CMK (cell line): ENCODE measurements at regions not wholly inside any gene's neighbourhood (a gene's known extent, or its start where the extent isn't known, plus 50 kb on each side); places are given as distances from the start of the nearest gene placed in this dataset.
"Not testable (repeated sequence)": the region's sequence is repeated elsewhere in the genome, so short reads cannot be mapped to it uniquely, and the experiment has no call there.

Experiments
- DNase-seq: peaks from one replicate; pipeline ENCODE4 v3.0.0-alpha.2; 2010; ENCODE audit warnings: low read depth

DNA sequence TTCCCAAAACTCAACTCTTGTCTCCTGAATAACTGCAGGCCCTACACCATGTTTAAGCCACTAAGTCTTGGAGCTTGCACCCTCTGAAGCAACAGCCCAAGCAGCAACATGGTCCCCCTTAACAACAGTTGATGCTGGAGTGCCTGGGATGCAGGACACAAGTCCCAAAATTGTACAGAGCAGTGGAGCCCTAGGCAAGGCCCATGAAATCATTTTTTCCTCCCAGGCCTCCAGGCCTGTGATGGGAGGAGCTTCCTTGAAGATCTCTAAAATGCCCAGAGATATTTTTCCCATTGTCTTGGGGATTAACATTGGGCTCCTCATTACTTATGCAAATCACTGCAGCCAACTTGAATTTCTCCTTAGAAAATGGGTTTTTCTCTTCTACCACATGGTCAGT is 311.9 kb upstream of the EPHA3 start:
- DNase-seq: no peak

GRCh38 chr3:88807491-88808105 is 299.8 kb upstream of the EPHA3 start:
- no peak for DNase-seq

- DNase-seq: no peak
These were observed 297.4 kb upstream of the EPHA3 start for GRCh38 chr3:88809993-88810392.

DNA sequence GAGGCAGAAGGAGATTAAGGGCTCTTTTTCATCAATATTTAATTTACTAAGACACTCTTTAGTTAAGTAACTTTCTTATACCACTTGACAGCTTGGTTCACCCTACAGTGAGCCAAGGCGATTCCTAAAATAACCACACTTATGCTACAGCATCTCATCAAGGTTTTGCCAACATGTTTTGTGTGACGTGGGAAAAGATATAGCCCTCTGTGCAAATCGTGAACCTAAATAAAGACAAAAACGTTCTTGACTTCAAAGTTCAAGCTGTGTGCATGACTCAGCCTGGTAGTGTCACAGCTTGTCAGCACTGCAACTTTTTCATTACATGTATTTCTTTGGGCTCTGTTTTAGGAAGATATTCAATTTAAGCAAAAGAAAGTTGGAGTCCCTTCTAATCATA is 297.0 kb upstream of the EPHA3 start:
- DNase-seq: no peak

DNA sequence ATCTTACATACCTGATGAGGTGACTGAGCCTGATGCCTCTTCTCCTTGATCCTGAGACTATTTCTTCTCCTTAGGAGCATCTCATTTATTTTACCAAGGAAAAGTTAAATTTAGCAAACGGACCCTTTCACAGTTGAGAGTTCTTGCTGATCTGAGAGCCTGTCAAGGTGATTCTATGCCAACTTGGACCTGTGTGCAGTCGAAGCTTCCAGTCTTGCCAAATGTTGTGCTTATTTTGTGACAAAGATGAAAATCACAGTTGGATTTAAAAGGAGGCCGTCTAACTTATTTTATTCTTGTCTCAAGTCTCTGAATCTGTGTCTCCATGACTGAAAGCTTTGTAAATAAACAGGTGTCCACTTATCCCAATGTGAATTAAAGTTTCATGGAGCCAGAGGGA is 296.3 kb upstream of the EPHA3 start:
- DNase-seq: no peak

GRCh38 chr3:88812576-88812975 is 294.8 kb upstream of the EPHA3 start:
- DNase-seq: no peak

GRCh38 chr3:88816445-88816844 is 291.0 kb upstream of the EPHA3 start:
- DNase-seq: no peak

DNA sequence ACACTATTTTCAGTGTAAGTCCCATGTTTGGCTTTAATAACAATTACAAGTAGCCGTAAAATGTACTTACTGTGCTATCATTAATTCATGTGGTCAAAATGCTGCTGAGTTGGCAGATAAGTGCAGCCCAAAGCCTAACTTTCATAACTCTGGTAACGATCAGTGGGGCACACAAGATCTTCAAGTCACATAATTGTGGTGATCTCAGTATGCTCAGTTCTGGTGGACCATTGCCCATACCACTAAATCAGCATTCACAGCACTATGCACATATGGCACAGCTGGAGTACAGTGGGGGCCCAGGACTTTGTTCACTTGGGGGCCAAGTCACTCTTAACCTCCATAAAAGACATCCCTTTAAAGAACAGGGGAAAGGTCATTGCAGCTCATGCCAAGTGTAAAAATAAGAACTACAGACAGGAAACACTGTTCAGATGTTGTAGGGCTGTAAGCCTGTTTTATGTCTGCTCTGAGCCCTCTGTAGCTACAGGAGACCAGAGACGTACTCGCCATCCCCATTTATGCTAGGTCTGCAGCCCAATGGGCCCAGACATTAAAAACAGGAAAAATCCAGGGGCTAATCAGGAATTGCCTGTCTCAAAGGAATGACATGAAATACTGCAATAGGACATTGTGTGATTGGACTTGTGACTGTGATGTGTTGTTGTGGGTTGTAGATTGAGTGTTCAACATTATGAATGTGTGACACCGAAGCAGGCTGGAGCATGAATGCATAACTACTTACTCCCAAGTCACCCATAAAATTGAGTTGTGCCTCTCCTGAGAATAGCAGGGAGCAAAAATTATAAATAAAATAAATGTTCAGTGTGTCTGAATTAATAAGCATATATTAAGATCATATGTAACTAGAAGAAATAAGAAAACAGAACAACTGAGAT is 282.5 kb upstream of the EPHA3 start:
- DNase-seq: no peak

DNA sequence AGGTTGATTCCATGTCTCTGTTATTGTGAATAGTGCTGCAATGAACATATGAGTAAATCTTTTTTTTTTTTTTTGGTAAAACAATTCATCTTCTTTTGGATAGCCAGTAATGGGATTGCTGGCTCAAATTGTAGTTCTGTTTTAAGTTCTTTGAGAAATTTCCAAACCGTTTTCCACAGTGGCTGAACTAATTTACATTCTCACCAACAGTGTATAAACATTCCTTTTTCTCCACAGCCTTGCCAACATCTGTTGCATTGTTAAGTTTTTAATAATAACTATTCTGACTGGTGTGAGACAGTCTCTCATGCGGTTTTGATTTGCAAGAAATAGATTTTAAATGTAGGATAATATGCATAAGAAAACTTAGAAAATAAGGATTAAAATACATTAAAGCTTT is 279.0 kb upstream of the EPHA3 start:
- no peak for DNase-seq

DNA sequence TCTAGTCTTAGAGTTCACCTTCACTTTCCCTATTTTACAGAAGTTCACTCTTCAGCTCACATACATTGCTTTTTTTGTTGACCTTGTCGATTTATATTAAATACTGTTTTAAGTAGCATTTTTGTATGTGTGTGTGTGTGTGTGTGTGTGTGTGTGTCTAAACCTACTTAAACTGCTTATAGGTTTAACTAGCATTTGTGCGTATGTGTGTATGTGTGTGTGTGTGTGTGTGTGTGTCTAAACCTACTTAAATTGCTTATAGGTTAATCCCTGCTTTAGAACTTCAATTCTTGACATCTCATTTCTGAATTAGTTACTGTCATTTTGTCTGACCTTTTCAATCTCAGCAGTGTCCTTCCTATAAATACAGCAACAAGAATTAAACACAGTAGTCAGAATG is 254.8 kb upstream of the EPHA3 start:
- DNase-seq: no peak

GRCh38 chr3:88863196-88863595 is 244.2 kb upstream of the EPHA3 start:
- DNase-seq: no peak

DNA sequence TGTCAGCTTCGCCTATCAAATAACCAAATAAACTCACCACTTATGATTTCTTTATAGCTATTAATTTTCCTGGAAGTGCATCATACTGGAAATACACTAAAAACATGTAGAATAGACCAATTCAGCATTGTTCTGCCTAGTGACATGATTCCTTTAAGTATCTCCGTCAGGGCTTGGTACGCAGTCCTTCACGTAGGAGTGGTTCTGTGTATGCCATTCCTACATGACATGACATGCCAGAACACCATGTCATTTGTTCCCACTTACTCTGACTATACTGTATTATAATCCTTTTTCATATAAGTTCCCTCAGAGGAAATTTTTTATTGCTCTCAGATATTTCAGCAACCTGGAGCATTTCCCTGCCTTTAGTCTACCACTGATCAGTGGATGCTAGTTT is 230.7 kb upstream of the EPHA3 start:
- DNase-seq: no peak

DNA sequence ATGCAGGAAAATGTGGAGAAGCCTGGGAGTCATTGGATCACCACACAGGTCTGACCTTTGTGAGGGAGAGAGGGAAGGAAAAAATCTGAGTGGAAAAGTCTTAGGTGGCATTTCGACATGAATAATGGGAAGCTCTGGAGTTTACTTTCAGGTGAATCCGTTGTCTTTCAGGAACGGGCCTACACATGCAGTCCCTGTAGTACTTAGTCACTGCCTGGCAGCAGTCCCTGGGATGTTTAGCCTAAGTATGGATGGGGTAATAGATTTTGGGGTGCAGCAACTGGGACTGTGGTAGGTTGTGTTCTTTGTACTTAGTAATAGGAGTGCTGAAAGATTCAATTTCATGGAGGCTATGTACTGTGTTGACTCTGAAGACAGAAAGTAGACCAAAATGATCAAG is 227.5 kb upstream of the EPHA3 start:
- no peak for DNase-seq

GRCh38 chr3:88882121-88882520 is 225.3 kb upstream of the EPHA3 start:
- DNase-seq: no peak

DNA sequence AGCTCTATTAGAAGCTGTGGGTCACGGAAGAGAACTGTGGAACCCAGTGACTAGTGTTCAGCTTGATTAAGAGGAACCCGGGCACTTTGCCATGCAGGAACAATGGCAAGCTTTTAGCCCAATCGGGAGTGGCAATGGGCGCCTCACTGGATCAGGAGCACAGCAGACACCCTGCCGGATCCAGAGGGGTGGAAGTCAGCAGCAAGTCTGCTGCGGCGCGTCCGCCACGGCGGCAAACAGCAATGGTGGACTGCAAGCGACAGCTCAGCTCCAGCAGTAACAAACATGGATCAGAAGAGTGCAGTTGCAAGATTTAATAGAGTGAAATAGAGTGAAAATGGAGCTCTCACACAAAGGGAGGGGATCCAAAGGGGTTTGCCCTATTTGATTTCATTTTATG is 220.8 kb upstream of the EPHA3 start:
- not testable (repeated sequence) for DNase-seq

GRCh38 chr3:88896026-88896425 is 211.4 kb upstream of the EPHA3 start:
- DNase-seq: no peak

GRCh38 chr3:88912294-88912877 is 195.0 kb upstream of the EPHA3 start:
- no peak for DNase-seq

DNA sequence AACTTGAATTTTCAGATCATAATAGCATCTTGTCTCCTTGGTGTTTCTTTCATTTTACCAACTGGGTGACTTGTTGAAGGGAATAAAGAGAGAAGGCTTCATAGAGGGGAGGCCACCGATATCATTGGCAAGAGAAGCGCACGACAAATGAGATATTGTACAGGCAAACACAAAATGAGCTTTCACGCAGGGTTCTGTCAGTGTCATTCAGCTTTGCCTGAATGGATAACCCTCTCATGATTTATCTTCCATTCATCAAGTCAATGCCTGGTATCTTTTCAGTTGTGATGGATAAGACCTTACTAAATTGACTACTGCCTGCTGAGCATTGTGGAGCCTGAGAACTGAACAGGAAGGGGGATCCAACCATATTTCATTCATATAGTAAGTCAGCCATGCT is 188.6 kb upstream of the EPHA3 start:
- DNase-seq: no peak

GRCh38 chr3:88921986-88922385 is 185.4 kb upstream of the EPHA3 start:
- no peak for DNase-seq

GRCh38 chr3:88926221-88926620 is 181.2 kb upstream of the EPHA3 start:
- DNase-seq: no peak

- no peak for DNase-seq
These were observed 176.8 kb upstream of the EPHA3 start for GRCh38 chr3:88930611-88931010.

GRCh38 chr3:88936831-88937230 is 170.6 kb upstream of the EPHA3 start:
- no peak for DNase-seq

DNA sequence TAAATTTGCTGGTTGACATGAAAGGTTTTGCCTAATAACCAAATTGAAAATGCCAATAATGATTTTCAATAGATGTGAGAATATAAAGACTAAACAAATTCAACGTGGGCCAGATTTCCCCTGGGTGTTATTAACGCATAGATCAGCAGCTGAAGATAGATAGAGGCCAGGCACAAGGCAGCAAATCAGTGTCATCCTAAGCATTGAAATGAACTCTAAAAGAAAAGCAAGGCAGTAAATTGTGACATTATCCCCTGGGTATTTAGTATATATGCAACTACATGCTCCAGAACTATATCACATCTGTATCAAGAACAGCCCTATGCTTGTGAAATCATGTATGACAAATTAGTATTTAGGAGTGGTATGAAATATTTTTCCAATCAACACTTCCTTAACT is 167.1 kb upstream of the EPHA3 start:
- no peak for DNase-seq
